HepG2 (cell line): ENCODE measurements at regions not wholly inside any gene's neighbourhood (a gene's known extent, or its start where the extent isn't known, plus 50 kb on each side); places are given as distances from the start of the nearest gene placed in this dataset.

ENCODE experiments used
- ATAC-seq: fragments of 200-7000 bp; cut with Tn5 transposase; 3 replicates; pipeline ENCODE4 v1.9.1; 2020; ENCODE audit warnings: mild to moderate bottlenecking, moderate library complexity
- BruUV-seq: library from RNA; stranded (reverse); fragments of 400-500 nt; replicated peaks from 2 replicates; lab custom pipeline; 2021; lab: Mats Ljungman, UMichigan
- CTCF ChIA-PET: fragments of 300-600 bp; formaldehyde crosslinking; extraction: SDS; loops from one replicate; lab custom pipeline; 2021; ENCODE audit warnings: low total read pairs, inconsistent platforms, low intra/inter-chr PET ratio; lab: Yijun Ruan, JAX
- POLR2A ChIA-PET: fragments of 350-600 bp; sonication (Branson Sonifier 250); formaldehyde crosslinking; loops from one replicate; lab custom pipeline; 2020; ENCODE audit warnings: antibody characterized with exemption, inconsistent platforms; lab: Yijun Ruan, JAX
- DNase-seq: peaks from one replicate; pipeline ENCODE4 v3.0.0-alpha.2; 2015; ENCODE audit warnings: low spot score
- FAIRE-seq: peaks from 3 replicates; lab custom pipeline; 2011; peaks lifted over from hg19 to GRCh38; lab: Jason Lieb, UNC
- H2AFZ ChIP-seq: one replicate; pipeline ENCODE4 v1.6.1; 2011; ENCODE audit warnings: low read length, inconsistent platforms
- H3K27ac ChIP-seq: fragments of 300-600 bp; 3 replicates; pipeline ENCODE4 v1.8.0; 2011; ENCODE audit warnings: mixed run types, mild to moderate bottlenecking, mixed read lengths, low read length, inconsistent platforms; ENCODE audit not compliant: insufficient read depth; ENCODE audit errors: extremely low read length
- H3K27me3 ChIP-seq, 2 experiments: fragments of 200-600 bp in 1 of 2; 2 replicates in 1 of 2; 3 replicates in 1 of 2; pipeline versions ENCODE4 v1.6.0 to v1.8.0; 2011; ENCODE audit warnings: low read length in 2 of 2, mild to moderate bottlenecking in 2 of 2, moderate library complexity in 2 of 2, inconsistent platforms in 1 of 2; ENCODE audit not compliant: insufficient read depth in 2 of 2, control insufficient read depth in 1 of 2
- H3K36me3 ChIP-seq, 2 experiments: fragments of 200-600 bp in 1 of 2; replicated peaks in 1 of 2; 2 replicates in 1 of 2; 3 replicates in 1 of 2; pipeline versions ENCODE4 v1.5.1 to v1.8.0; 2011; ENCODE audit warnings: low read length in 2 of 2, inconsistent platforms in 1 of 2; ENCODE audit not compliant: insufficient read depth in 2 of 2, control insufficient read depth in 1 of 2
- H3K4me1 ChIP-seq: 2 replicates; pipeline ENCODE4 v1.5.1; 2012; ENCODE audit warnings: low read length, inconsistent platforms; ENCODE audit not compliant: insufficient read depth
- H3K4me2 ChIP-seq: 2 replicates; pipeline ENCODE4 v1.6.0; 2011; ENCODE audit warnings: low read depth, low read length, inconsistent platforms
- H3K4me3 ChIP-seq, 3 experiments: fragments of 200-600 bp in 1 of 3; sonication (generic), shearing (Covaris generic) in 1 of 3; replicated peaks in 1 of 3; 2 replicates each; pipeline ENCODE4 v1.5.1; 2011 to 2016; ENCODE audit warnings: low read length in 3 of 3, inconsistent platforms in 2 of 3, low read depth in 2 of 3, mild to moderate bottlenecking in 2 of 3, control low read depth in 1 of 3, mixed read lengths in 1 of 3; ENCODE audit not compliant: insufficient read depth in 1 of 3
- H3K79me2 ChIP-seq: one replicate; pipeline ENCODE4 v1.6.1; 2011; ENCODE audit warnings: low read length, inconsistent platforms; ENCODE audit not compliant: insufficient read depth
- H3K9ac ChIP-seq: 2 replicates; pipeline ENCODE4 v1.6.0; 2011; ENCODE audit warnings: mild to moderate bottlenecking, low read depth, low read length, inconsistent platforms; ENCODE audit not compliant: insufficient read depth
- H3K9me3 ChIP-seq: 2 replicates; pipeline ENCODE4 v1.5.1; 2012; ENCODE audit warnings: mild to moderate bottlenecking, low read length
- H4K20me1 ChIP-seq: 2 replicates; pipeline ENCODE4 v1.6.0; 2011; ENCODE audit warnings: inconsistent platforms, mild to moderate bottlenecking, low read length, moderate library complexity; ENCODE audit not compliant: insufficient read depth
- ATF3 ChIP-seq: sonication (generic); formaldehyde crosslinking; IDR thresholded peaks from 2 replicates; pipeline ENCODE4 v1.4.0; 2020; ENCODE audit warnings: missing genetic modification reagents
- ATRX ChIP-seq: sonication (generic); formaldehyde crosslinking; IDR thresholded peaks from 2 replicates; pipeline ENCODE4 v1.4.0; 2020; ENCODE audit warnings: missing genetic modification reagents, borderline replicate concordance
- CENPBD1 ChIP-seq: sonication (generic); formaldehyde crosslinking; IDR thresholded peaks from 2 replicates; pipeline ENCODE4 v1.8.0; 2022; ENCODE audit warnings: missing genetic modification reagents, low read depth, mild to moderate bottlenecking, borderline replicate concordance
- HNRNPLL ChIP-seq: fragments of 200-400 bp; formaldehyde crosslinking; IDR thresholded peaks from 2 replicates; pipeline ENCODE4 v1.6.1; 2017; ENCODE audit warnings: mild to moderate bottlenecking, low read depth, low read length; ENCODE audit not compliant: poor library complexity, severe bottlenecking
- HOXA5 ChIP-seq: sonication (generic); formaldehyde crosslinking; IDR thresholded peaks from 2 replicates; pipeline ENCODE4 v1.4.0; 2020; ENCODE audit warnings: missing genetic modification reagents
- MAF1 ChIP-seq: sonication (generic); formaldehyde crosslinking; IDR thresholded peaks from 2 replicates; pipeline ENCODE4 v1.5.0; 2020; ENCODE audit warnings: missing genetic modification reagents, borderline replicate concordance
- MTF2 ChIP-seq: sonication (generic); formaldehyde crosslinking; IDR thresholded peaks from 2 replicates; pipeline ENCODE4 v1.5.0; 2020; ENCODE audit warnings: missing genetic modification reagents, borderline replicate concordance
- NFYC ChIP-seq: IDR thresholded peaks from 2 replicates; pipeline ENCODE4 v1.6.1; 2016; ENCODE audit warnings: missing genetic modification reagents, missing compliant biosample characterization
- RARA ChIP-seq: IDR thresholded peaks from 2 replicates; pipeline ENCODE4 v1.6.1; 2016; ENCODE audit warnings: missing genetic modification reagents, missing compliant biosample characterization
- SOX5 ChIP-seq: IDR thresholded peaks from 2 replicates; pipeline ENCODE4 v1.6.1; 2016; ENCODE audit warnings: borderline replicate concordance
- TFDP2 ChIP-seq: sonication (generic); formaldehyde crosslinking; IDR thresholded peaks from 2 replicates; pipeline ENCODE4 v1.4.0; 2020; ENCODE audit warnings: missing genetic modification reagents
- ZFP1 ChIP-seq: IDR thresholded peaks from 2 replicates; pipeline ENCODE4 v1.6.1; 2016
- ZNF580 ChIP-seq: IDR thresholded peaks from 2 replicates; pipeline ENCODE4 v1.6.1; 2016; ENCODE audit warnings: low read depth, borderline replicate concordance
- ZNF75D ChIP-seq: sonication (generic); formaldehyde crosslinking; IDR thresholded peaks from 2 replicates; pipeline ENCODE4 v1.8.1; 2023; ENCODE audit warnings: missing genetic modification reagents, mild to moderate bottlenecking, borderline replicate concordance
- ZNF766 ChIP-seq: sonication (generic); formaldehyde crosslinking; IDR thresholded peaks from 2 replicates; pipeline ENCODE4 v1.5.0; 2020; ENCODE audit warnings: missing genetic modification reagents, borderline replicate concordance
- in situ Hi-C: cut with HindIII; loops from 2 replicates; pipeline ENCODE4 v1.10.0; 2017; ENCODE audit warnings: low pct_unique_long_range_greater_than_20kb; ENCODE audit not compliant: extremely low pct_ligation_motif_present
- intact Hi-C: fragments of 100-400 bp; cut with micrococcal nuclease; formaldehyde crosslinking; loops from one replicate; pipeline ENCODE4 v1.10.0; 2022; ENCODE audit not compliant: unreplicated experiment

- no peak for TF ChIP-seq MAF1 (CRISPR knock-in tag)
These were observed 345.3 kb downstream of the SPRY1 start (continued) for GRCh38 chr4:123741906-123742305.

GRCh38 chr4:123743848-123744247 is 347.3 kb downstream of the SPRY1 start:
- H3K9me3 ChIP-seq = no peaks in the 10 kb centered on the region
- H2AFZ ChIP-seq = no peak overlapping the region
- no peak overlapping the region for H3K27ac ChIP-seq
- intact Hi-C loops = no loop called here
- BruUV-seq = no TSS peak
- H3K79me2 ChIP-seq = no peaks in the 10 kb centered on the region
- POLR2A ChIA-PET = no interaction called here
- H3K4me1 ChIP-seq = peaks cover 5% of the 10 kb centered on the region; the same call in 1 of the 2 replicates
- DNase-seq (no peak), FAIRE-seq (no peak), ATAC-seq (no peak)
- H3K27me3 ChIP-seq = no peaks in the 10 kb centered on the region
- no peaks in the 10 kb centered on the region for H3K36me3 ChIP-seq
- H3K9ac ChIP-seq = no peak overlapping the region
- no peaks in the 10 kb centered on the region for H4K20me1 ChIP-seq
- TF ChIP-seq ATF3 (CRISPR knock-in tag) (no peak), ZNF580 (CRISPR knock-in tag) (no peak), RARA (CRISPR knock-in tag) (no peak), ATRX (no peak), ZFP1 (CRISPR knock-in tag) (no peak), HNRNPLL (no peak), SOX5 (CRISPR knock-in tag) (no peak), TFDP2 (CRISPR knock-in tag) (no peak), MTF2 (CRISPR knock-in tag) (no peak), NFYC (CRISPR knock-in tag) (no peak), ZNF766 (no peak), CENPBD1 (CRISPR knock-in tag) (no peak), ZNF75D (no peak), HOXA5 (CRISPR knock-in tag) (no peak)
- no peak overlapping the region for H3K4me3 ChIP-seq
- H3K4me2 ChIP-seq = no peak overlapping the region
- in situ Hi-C loops = no loop called here
- CTCF ChIA-PET = no interaction called here
